Fibroblast of skin of right biceps (primary cell): ENCODE measurements at regions not wholly inside any gene's neighbourhood (a gene's known extent, or its start where the extent isn't known, plus 50 kb on each side); places are given as distances from the start of the nearest gene placed in this dataset.

Experiments
- DNase-seq: peaks from one replicate; pipeline ENCODE4 v3.0.0-alpha.2; 2013

- DNase-seq: no peak
Observed at GRCh38 chr20:60395991-60396390, 437.8 kb downstream of the CDH26 start.

- no peak for DNase-seq
Observed at GRCh38 chr20:60400567-60400966, 442.3 kb downstream of the CDH26 start.

GRCh38 chr20:60402189-60403058 lies 444.2 kb downstream of the CDH26 start:
- no peak for DNase-seq

- DNase-seq: no peak
Observed at GRCh38 chr20:60403105-60403741, 445.0 kb downstream of the CDH26 start.

GRCh38 chr20:60407011-60407771 lies 449.0 kb downstream of the CDH26 start:
- no peak for DNase-seq

- DNase-seq: no peak
Observed at GRCh38 chr20:60407938-60408337, 449.7 kb downstream of the CDH26 start.

- DNase-seq: no peak
Observed at GRCh38 chr20:60408435-60408834, 450.2 kb downstream of the CDH26 start.

GRCh38 chr20:60410618-60411264 lies 452.5 kb downstream of the CDH26 start:
- DNase-seq: no peak

- DNase-seq: no peak
Observed at GRCh38 chr20:60411813-60412212, 453.6 kb downstream of the CDH26 start.

GRCh38 chr20:60420676-60421229 lies 462.5 kb downstream of the CDH26 start:
- no peak for DNase-seq

- no peak for DNase-seq
Observed at GRCh38 chr20:60422848-60423247, 464.6 kb downstream of the CDH26 start.

- no peak for DNase-seq
Observed at GRCh38 chr20:60424267-60424902, 466.2 kb downstream of the CDH26 start.

GRCh38 chr20:60427516-60427915 lies 469.3 kb downstream of the CDH26 start:
- no peak for DNase-seq

GRCh38 chr20:60428651-60429050 lies 470.4 kb downstream of the CDH26 start:
- DNase-seq: no peak

- DNase-seq: no peak
Observed at GRCh38 chr20:60430516-60431001, 472.3 kb downstream of the CDH26 start.

GRCh38 chr20:60431349-60431748 lies 473.1 kb downstream of the CDH26 start:
- no peak for DNase-seq

- DNase-seq: no peak
Observed at GRCh38 chr20:60437418-60437817, 479.2 kb downstream of the CDH26 start.

GRCh38 chr20:60446267-60447111 lies 488.3 kb downstream of the CDH26 start:
- no peak for DNase-seq

GRCh38 chr20:60447703-60448102 lies 489.5 kb downstream of the CDH26 start:
- no peak for DNase-seq

GRCh38 chr20:60453388-60454246 lies 495.4 kb downstream of the CDH26 start:
- peak; percentile 1 for DNase-seq
